HepG2 (cell line): ENCODE measurements at regions not wholly inside any gene's neighbourhood (a gene's known extent, or its start where the extent isn't known, plus 50 kb on each side); places are given as distances from the start of the nearest gene placed in this dataset.

Experiments used
- ATAC-seq: fragments of 200-7000 bp; cut with Tn5 transposase; 3 replicates; pipeline ENCODE4 v1.9.1; 2020; ENCODE audit warnings: mild to moderate bottlenecking, moderate library complexity
- BruUV-seq: library from RNA; stranded (reverse); fragments of 400-500 nt; replicated peaks from 2 replicates; lab custom pipeline; 2021; lab: Mats Ljungman, UMichigan
- CTCF ChIA-PET: fragments of 300-600 bp; formaldehyde crosslinking; extraction: SDS; loops from one replicate; lab custom pipeline; 2021; ENCODE audit warnings: low total read pairs, inconsistent platforms, low intra/inter-chr PET ratio; lab: Yijun Ruan, JAX
- POLR2A ChIA-PET: fragments of 350-600 bp; sonication (Branson Sonifier 250); formaldehyde crosslinking; loops from one replicate; lab custom pipeline; 2020; ENCODE audit warnings: antibody characterized with exemption, inconsistent platforms; lab: Yijun Ruan, JAX
- DNase-seq: peaks from one replicate; pipeline ENCODE4 v3.0.0-alpha.2; 2015; ENCODE audit warnings: low spot score
- FAIRE-seq: peaks from 3 replicates; lab custom pipeline; 2011; peaks lifted over from hg19 to GRCh38; lab: Jason Lieb, UNC
- H2AFZ ChIP-seq: one replicate; pipeline ENCODE4 v1.6.1; 2011; ENCODE audit warnings: low read length, inconsistent platforms
- H3K27ac ChIP-seq: fragments of 300-600 bp; 3 replicates; pipeline ENCODE4 v1.8.0; 2011; ENCODE audit warnings: mixed run types, mild to moderate bottlenecking, mixed read lengths, low read length, inconsistent platforms; ENCODE audit not compliant: insufficient read depth; ENCODE audit errors: extremely low read length
- H3K27me3 ChIP-seq, 2 experiments: fragments of 200-600 bp in 1 of 2; 2 replicates in 1 of 2; 3 replicates in 1 of 2; pipeline versions ENCODE4 v1.6.0 to v1.8.0; 2011; ENCODE audit warnings: low read length in 2 of 2, mild to moderate bottlenecking in 2 of 2, moderate library complexity in 2 of 2, inconsistent platforms in 1 of 2; ENCODE audit not compliant: insufficient read depth in 2 of 2, control insufficient read depth in 1 of 2
- H3K36me3 ChIP-seq, 2 experiments: fragments of 200-600 bp in 1 of 2; replicated peaks in 1 of 2; 2 replicates in 1 of 2; 3 replicates in 1 of 2; pipeline versions ENCODE4 v1.5.1 to v1.8.0; 2011; ENCODE audit warnings: low read length in 2 of 2, inconsistent platforms in 1 of 2; ENCODE audit not compliant: insufficient read depth in 2 of 2, control insufficient read depth in 1 of 2
- H3K4me1 ChIP-seq: 2 replicates; pipeline ENCODE4 v1.5.1; 2012; ENCODE audit warnings: low read length, inconsistent platforms; ENCODE audit not compliant: insufficient read depth
- H3K4me2 ChIP-seq: 2 replicates; pipeline ENCODE4 v1.6.0; 2011; ENCODE audit warnings: low read depth, low read length, inconsistent platforms
- H3K4me3 ChIP-seq, 3 experiments: fragments of 200-600 bp in 1 of 3; sonication (generic), shearing (Covaris generic) in 1 of 3; replicated peaks in 1 of 3; 2 replicates each; pipeline ENCODE4 v1.5.1; 2011 to 2016; ENCODE audit warnings: low read length in 3 of 3, inconsistent platforms in 2 of 3, low read depth in 2 of 3, mild to moderate bottlenecking in 2 of 3, control low read depth in 1 of 3, mixed read lengths in 1 of 3; ENCODE audit not compliant: insufficient read depth in 1 of 3
- H3K79me2 ChIP-seq: one replicate; pipeline ENCODE4 v1.6.1; 2011; ENCODE audit warnings: low read length, inconsistent platforms; ENCODE audit not compliant: insufficient read depth
- H3K9ac ChIP-seq: 2 replicates; pipeline ENCODE4 v1.6.0; 2011; ENCODE audit warnings: mild to moderate bottlenecking, low read depth, low read length, inconsistent platforms; ENCODE audit not compliant: insufficient read depth
- H3K9me3 ChIP-seq: 2 replicates; pipeline ENCODE4 v1.5.1; 2012; ENCODE audit warnings: mild to moderate bottlenecking, low read length
- H4K20me1 ChIP-seq: 2 replicates; pipeline ENCODE4 v1.6.0; 2011; ENCODE audit warnings: inconsistent platforms, mild to moderate bottlenecking, low read length, moderate library complexity; ENCODE audit not compliant: insufficient read depth
- AKNA ChIP-seq: sonication (generic); formaldehyde crosslinking; IDR thresholded peaks from 2 replicates; pipeline ENCODE4 v1.4.0; 2020; ENCODE audit warnings: missing genetic modification reagents, borderline replicate concordance
- CBFB ChIP-seq: sonication (generic); formaldehyde crosslinking; IDR thresholded peaks from 2 replicates; pipeline ENCODE4 v1.4.0; 2020; ENCODE audit warnings: missing genetic modification reagents
- FOXA3 ChIP-seq: IDR thresholded peaks from 2 replicates; pipeline ENCODE4 v1.6.1; 2016; ENCODE audit warnings: missing genetic modification reagents, missing compliant biosample characterization
- MAFF ChIP-seq: IDR thresholded peaks from 2 replicates; pipeline ENCODE4 v1.6.1; 2011; ENCODE audit warnings: low read depth, low read length, improper control_type of control experiment
- MAFK ChIP-seq, 2 experiments: IDR thresholded peaks in 1 of 2; conservative IDR thresholded peaks in 1 of 2; 2 replicates each; pipeline ENCODE4 v1.6.1; 2011; ENCODE audit warnings: improper control_type of control experiment in 2 of 2, low read length in 2 of 2
- ZMYM4 ChIP-seq: sonication (generic); formaldehyde crosslinking; IDR thresholded peaks from 2 replicates; pipeline ENCODE4 v1.8.1; 2023; ENCODE audit warnings: mild to moderate bottlenecking, missing genetic modification reagents
- ZNF558 ChIP-seq: sonication (generic); formaldehyde crosslinking; IDR thresholded peaks from 2 replicates; pipeline ENCODE4 v1.9.0; 2022; ENCODE audit warnings: mild to moderate bottlenecking, missing genetic modification reagents, borderline replicate concordance
- ZSCAN21 ChIP-seq: sonication (generic); formaldehyde crosslinking; IDR thresholded peaks from 2 replicates; pipeline ENCODE4 v1.8.0; 2022; ENCODE audit warnings: mild to moderate bottlenecking, missing genetic modification reagents, moderate library complexity, borderline replicate concordance
- in situ Hi-C: cut with HindIII; loops from 2 replicates; pipeline ENCODE4 v1.10.0; 2017; ENCODE audit warnings: low pct_unique_long_range_greater_than_20kb; ENCODE audit not compliant: extremely low pct_ligation_motif_present
- intact Hi-C: fragments of 100-400 bp; cut with micrococcal nuclease; formaldehyde crosslinking; loops from one replicate; pipeline ENCODE4 v1.10.0; 2022; ENCODE audit not compliant: unreplicated experiment
- TF ChIP-seq, protein P1 (sequence below): sonication (generic); formaldehyde crosslinking; IDR thresholded peaks from 2 replicates; pipeline ENCODE4 v1.4.0; 2020; ENCODE audit warnings: mild to moderate bottlenecking, missing genetic modification reagents

DNA sequence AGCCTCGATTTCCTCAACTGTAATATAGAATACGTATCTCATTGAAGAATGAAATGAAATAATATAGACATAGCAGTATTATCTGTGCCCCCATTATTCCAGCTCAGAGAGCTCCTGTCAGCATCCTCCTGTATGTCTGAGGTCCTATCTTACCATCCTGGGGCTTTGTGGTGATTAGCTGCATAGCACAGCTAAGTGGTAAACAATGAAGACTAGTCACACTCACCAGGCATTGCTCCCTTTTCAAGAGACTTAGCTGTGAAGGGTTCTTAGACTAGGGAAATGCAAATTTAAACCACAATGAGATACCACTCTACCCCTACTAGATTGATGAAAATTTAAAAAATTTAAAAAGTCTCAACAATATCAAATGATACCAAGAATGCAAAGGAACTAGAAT, 172.9 kb downstream of the SLC39A8 start (continued):
- TF ChIP-seq AKNA (CRISPR knock-in tag) = no peak
- TF ChIP-seq ZMYM4 (CRISPR knock-in tag) = no peak
- no peak for TF ChIP-seq CBFB (CRISPR knock-in tag)
- TF ChIP-seq, protein P1, sequence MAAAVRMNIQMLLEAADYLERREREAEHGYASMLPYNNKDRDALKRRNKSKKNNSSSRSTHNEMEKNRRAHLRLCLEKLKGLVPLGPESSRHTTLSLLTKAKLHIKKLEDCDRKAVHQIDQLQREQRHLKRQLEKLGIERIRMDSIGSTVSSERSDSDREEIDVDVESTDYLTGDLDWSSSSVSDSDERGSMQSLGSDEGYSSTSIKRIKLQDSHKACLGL (CRISPR knock-in tag) = no peak

- Histone ChIP-seq H3K79me2 (no peaks in the 10 kb centered on the region), H4K20me1 (no peaks in the 10 kb centered on the region), H2AFZ (no peak overlapping the region), H3K4me2 (no peak overlapping the region), H3K9me3 (no peaks in the 10 kb centered on the region), H3K4me3 (no peak overlapping the region), H3K4me1 (no peaks in the 10 kb centered on the region), H3K27me3 (no peaks in the 10 kb centered on the region), H3K36me3 (no peaks in the 10 kb centered on the region), H3K27ac (no peak overlapping the region), H3K9ac (no peak overlapping the region)
- in situ Hi-C loops (no loop called here), intact Hi-C loops (no loop called here)
- TF ChIP-seq ZSCAN21 = no peak
- no peak for TF ChIP-seq FOXA3 (CRISPR knock-in tag)
- peak; percentile 43 to 66; a peak in 3 of 4 replicates for TF ChIP-seq MAFK (conservative IDR thresholded peaks at IDR 0.05 in 1 of 2, IDR thresholded peaks at IDR 0.05 in 1 of 2; ENCODE audit: low read length in 2 of 2)
- TF ChIP-seq MAFF = peak; percentile 45; the same call in 1 of the 2 replicates
- TF ChIP-seq ZNF558 (CRISPR knock-in tag) = no peak
- ChIA-PET POLR2A (no interaction called here), CTCF (no interaction called here)
- DNase-seq (no peak), ATAC-seq (no peak), FAIRE-seq (no peak)
- BruUV-seq = no TSS peak
Observed at GRCh38 chr4:102170910-102171309, 174.4 kb downstream of the SLC39A8 start.
